ENCODE measurements at regions not wholly inside any gene's neighbourhood (a gene's known extent, or its start where the extent isn't known, plus 50 kb on each side); places are given as distances from the start of the nearest gene placed in this dataset.

GRCh38 chr6:11358904-11359830, 126.7 kb upstream of the NEDD9 start:
- TF ChIP-seq POLR2A (IDR thresholded peaks at IDR 0.05) = no peak
- TF ChIP-seq, protein P1, sequence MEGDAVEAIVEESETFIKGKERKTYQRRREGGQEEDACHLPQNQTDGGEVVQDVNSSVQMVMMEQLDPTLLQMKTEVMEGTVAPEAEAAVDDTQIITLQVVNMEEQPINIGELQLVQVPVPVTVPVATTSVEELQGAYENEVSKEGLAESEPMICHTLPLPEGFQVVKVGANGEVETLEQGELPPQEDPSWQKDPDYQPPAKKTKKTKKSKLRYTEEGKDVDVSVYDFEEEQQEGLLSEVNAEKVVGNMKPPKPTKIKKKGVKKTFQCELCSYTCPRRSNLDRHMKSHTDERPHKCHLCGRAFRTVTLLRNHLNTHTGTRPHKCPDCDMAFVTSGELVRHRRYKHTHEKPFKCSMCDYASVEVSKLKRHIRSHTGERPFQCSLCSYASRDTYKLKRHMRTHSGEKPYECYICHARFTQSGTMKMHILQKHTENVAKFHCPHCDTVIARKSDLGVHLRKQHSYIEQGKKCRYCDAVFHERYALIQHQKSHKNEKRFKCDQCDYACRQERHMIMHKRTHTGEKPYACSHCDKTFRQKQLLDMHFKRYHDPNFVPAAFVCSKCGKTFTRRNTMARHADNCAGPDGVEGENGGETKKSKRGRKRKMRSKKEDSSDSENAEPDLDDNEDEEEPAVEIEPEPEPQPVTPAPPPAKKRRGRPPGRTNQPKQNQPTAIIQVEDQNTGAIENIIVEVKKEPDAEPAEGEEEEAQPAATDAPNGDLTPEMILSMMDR (IDR thresholded peaks at IDR 0.05) = no peak

Measured in lower leg skin (tissue), 3 donors.